Kidney epithelial cell (primary cell): ENCODE measurements at regions not wholly inside any gene's neighbourhood (a gene's known extent, or its start where the extent isn't known, plus 50 kb on each side); places are given as distances from the start of the nearest gene placed in this dataset.

ENCODE experiments used
- DNase-seq: peaks from one replicate; pipeline ENCODE4 v3.0.0-alpha.2; 2010; ENCODE audit warnings: low read depth
- H3K27me3 ChIP-seq: 2 replicates; pipeline ENCODE4 v1.6.0; 2011; ENCODE audit warnings: low read length; ENCODE audit not compliant: control insufficient read depth, insufficient read depth
- H3K36me3 ChIP-seq: 2 replicates; pipeline ENCODE4 v1.5.1; 2011; ENCODE audit warnings: low read length; ENCODE audit not compliant: control insufficient read depth, insufficient read depth
- H3K4me3 ChIP-seq: 2 replicates; pipeline ENCODE4 v1.5.1; 2011; ENCODE audit warnings: low read depth, mild to moderate bottlenecking, control low read depth, low read length
- TF ChIP-seq, protein P1 (sequence below): IDR thresholded peaks from 2 replicates; pipeline ENCODE4 v1.5.1; 2011; ENCODE audit warnings: mild to moderate bottlenecking, moderate library complexity, low read length, control low read depth, inconsistent platforms; ENCODE audit not compliant: insufficient read depth, poor library complexity, severe bottlenecking

GRCh38 chr22:48433647-48434046, 1394.0 kb downstream of the BRD1 start:
- H3K4me3 ChIP-seq: no peak overlapping the region
- no peak for DNase-seq
- TF ChIP-seq, protein P1, sequence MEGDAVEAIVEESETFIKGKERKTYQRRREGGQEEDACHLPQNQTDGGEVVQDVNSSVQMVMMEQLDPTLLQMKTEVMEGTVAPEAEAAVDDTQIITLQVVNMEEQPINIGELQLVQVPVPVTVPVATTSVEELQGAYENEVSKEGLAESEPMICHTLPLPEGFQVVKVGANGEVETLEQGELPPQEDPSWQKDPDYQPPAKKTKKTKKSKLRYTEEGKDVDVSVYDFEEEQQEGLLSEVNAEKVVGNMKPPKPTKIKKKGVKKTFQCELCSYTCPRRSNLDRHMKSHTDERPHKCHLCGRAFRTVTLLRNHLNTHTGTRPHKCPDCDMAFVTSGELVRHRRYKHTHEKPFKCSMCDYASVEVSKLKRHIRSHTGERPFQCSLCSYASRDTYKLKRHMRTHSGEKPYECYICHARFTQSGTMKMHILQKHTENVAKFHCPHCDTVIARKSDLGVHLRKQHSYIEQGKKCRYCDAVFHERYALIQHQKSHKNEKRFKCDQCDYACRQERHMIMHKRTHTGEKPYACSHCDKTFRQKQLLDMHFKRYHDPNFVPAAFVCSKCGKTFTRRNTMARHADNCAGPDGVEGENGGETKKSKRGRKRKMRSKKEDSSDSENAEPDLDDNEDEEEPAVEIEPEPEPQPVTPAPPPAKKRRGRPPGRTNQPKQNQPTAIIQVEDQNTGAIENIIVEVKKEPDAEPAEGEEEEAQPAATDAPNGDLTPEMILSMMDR: no peak
- no peaks in the 10 kb centered on the region for H3K36me3 ChIP-seq
- H3K27me3 ChIP-seq: no peaks in the 10 kb centered on the region

DNA sequence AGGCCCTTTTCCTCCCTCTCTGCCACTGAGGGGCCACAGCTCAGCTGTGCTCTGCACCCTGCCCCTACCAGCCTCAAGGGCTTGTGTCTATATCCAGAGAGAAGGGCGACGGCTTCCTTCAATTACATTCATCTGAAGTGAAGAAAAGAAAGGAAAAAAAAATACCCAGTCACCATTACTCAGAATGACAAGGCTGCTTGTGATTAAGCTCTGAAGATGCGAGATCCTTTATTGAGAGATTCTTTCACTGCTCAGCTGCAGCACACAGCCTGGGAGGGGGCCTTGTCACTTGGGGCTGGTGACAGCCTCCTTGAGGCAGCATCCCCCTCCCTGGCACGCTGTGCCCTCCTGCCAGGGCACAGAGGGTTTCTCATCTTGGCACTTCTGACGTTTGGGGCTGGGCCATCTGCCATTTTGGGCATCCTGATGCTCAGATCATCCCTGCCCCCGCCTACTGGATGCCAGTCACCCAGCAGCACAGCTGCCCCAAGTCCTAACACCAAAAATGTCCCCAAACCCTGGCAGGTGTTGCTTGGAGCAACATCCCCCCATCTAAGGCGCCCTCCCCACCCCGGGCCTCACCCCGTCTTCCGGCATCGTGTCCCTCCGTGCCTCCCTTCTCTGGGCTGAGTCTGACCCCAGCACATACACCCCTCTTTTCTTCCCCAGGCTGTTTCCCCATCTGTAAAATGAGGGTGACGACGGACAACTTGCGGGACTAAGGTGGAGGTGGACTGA, 1394.7 kb downstream of the BRD1 start:
- no peak overlapping the region for H3K4me3 ChIP-seq
- no peaks in the 10 kb centered on the region for H3K36me3 ChIP-seq
- DNase-seq: no peak
- no peaks in the 10 kb centered on the region for H3K27me3 ChIP-seq
- TF ChIP-seq, protein P1: no peak

GRCh38 chr22:48431536-48432315, 1395.9 kb downstream of the BRD1 start:
- Histone ChIP-seq H3K4me3 (no peak overlapping the region), H3K36me3 (no peaks in the 10 kb centered on the region), H3K27me3 (no peaks in the 10 kb centered on the region)
- DNase-seq: no peak
- TF ChIP-seq, protein P1: no peak

GRCh38 chr22:48431014-48431413, 1396.7 kb downstream of the BRD1 start:
- DNase-seq: no peak
- H3K4me3 ChIP-seq: no peak overlapping the region
- no peaks in the 10 kb centered on the region for H3K36me3 ChIP-seq
- H3K27me3 ChIP-seq: no peaks in the 10 kb centered on the region
- TF ChIP-seq, protein P1: no peak

DNA sequence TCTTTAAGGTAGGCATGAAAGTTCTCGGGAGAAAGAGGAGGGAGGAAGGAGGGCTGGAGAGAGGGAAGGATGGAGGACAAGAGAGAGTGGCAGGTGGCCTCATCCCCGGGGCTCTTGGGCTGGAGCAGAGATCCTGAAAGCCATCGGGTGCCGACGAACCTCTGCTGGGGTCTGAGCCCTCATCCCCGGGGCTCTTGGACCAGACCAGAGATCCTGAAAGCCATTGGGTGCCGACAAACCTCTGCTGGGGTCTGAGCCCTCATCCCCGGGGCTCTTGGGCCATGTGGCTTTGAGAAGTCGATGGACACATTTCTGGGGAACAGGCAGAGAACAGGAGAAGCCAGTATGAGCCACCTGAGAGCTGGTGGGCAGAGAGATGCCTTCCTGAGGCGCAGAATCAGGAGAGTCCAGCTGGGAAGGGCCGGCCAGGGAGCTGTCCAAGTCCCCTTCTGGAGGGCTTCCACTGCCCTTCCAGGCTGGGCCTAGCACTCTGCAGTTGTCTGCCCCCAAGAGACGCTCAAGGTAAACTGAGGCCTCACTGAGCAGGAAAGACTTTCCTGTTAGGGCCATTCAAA, 1398.1 kb downstream of the BRD1 start:
- TF ChIP-seq, protein P1: no peak
- Histone ChIP-seq H3K36me3 (no peaks in the 10 kb centered on the region), H3K4me3 (no peak overlapping the region), H3K27me3 (no peaks in the 10 kb centered on the region)
- no peak for DNase-seq
